Stimulated activated CD4-positive, alpha-beta T cell treated with anti-CD3 and anti-CD28 coated beads, Interleukin-12 subunit alpha, Interleukin-12 subunit beta, amount 100 ng/mL, for 24 hours (primary cell): ENCODE measurements at regions not wholly inside any gene's neighbourhood (a gene's known extent, or its start where the extent isn't known, plus 50 kb on each side); places are given as distances from the start of the nearest gene placed in this dataset.

Experiments used
- DNase-seq, 2 experiments: peaks; one replicate each; pipeline ENCODE4 v3.0.0-alpha.2; 2020; ENCODE audit warnings: low read depth in 2 of 2

DNA sequence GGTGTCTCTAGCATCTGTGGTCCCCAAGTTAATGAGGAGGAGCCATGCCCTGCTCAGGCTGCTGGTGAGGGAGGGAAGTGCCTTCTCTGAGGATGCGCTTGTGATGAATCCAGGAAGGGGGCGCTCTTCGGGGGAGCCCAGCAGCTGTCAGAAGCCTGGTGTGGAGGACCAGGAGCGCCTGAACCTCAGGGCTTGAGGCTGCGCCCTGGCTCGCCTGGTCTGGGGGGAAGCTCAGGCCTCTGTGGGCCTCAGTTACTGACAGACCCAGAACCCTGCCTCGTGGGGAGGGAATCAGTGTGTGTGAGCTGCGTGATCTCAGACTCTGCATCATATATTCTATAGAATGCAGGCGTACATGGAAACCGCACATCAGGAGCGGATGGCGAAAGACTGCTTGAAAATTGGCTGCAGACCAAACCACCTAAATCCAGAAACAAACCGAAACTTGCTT, 126.1 kb downstream of the SEC14L1 start:
- DNase-seq: no peak

DNA sequence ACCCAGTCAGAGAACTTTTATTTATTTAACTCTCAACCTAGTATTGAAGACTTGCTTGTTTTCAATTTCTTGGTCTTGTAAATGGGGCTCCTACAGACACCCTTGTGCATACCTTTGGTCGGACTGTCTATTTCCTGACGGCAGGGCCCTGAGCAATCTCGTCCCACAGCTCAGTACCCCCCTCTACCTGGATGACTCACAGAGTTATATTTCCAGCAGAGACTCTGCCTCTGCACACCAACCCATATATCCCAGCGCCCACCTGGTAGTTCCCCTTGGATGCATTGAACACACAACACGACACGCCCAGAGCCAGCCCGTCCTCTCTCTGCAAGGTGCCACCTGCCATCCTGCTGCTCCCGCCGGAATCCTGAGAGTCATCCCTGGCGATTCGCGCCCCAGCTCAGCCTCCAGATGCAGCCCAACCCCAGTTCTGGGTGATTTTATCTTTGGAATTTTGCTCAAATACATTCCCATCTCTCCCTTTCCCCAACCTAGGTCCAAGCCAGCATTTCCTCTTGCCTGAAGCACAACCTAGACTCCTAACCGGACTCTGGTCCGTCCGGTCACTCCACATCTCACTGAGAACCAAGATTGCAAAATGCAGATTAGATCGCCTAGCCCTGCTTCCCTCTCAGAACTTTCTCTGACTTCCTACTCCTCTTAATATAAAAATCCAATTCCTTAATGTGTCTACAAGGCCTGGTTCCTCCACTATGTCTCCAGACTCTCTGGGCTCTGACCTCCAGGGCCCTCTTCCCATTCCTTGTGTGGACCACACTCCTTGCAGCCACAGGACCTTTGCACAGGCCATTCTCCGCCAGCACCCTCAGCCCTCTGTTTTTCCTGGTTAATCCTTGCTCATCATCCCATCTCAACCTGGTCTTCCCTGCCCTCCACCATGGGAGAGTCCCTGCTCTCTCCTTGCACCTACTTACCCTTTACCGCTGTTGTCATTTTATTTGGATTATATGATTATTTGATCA, 129.2 kb downstream of the SEC14L1 start:
- DNase-seq: no peak

DNA sequence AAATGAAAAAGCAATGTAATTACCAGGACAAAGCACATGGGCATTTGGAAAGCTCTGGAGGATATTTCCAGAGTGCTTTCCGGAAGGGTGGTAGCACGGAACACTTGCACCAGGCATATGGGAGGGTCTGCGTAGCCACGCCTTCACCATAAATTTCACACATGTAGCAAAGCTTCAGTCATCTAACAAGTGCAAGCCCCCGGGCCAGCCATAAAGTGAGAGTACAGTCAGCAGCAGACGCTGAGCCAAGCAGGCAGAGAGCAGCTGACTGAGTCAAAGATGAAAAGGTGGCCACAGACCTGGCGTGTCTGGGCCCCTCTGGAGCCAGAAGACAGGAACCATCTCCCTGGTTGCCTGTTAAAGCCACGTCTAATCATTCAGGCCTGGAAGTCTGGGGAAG, 130.6 kb downstream of the SEC14L1 start:
- no peak for DNase-seq

DNA sequence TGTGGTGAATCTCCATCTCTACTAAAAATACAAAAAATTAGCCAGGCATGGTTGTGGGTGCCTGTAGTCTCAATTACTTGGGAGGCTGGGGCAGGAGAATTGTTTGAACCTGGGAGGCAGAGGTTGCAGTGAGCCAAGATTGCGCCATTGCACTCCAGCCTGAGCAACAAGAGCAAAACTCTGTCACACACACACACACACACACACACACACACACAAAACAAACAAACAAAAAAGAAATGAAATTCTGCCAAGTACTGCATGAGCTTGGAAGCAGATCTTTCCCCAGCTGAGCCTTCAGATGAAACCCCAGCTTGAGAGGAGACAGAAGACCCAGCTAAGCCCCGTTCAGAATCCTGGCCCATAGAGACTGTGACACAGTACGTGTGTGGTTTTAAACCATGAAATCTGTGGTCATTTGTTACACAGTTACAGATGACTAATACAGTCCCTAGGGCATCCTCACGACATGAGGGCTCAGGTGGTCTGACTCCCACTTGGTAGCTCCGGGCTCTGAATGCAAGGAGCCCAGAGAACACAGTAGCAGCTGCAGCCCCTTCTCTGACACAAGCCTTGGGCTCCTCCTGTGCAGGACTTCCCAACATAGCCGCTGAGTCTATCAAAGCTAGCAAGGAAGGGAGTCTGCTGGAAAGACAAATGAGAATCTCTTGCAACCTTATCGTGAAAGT, 132.8 kb downstream of the SEC14L1 start:
- no peak for DNase-seq

DNA sequence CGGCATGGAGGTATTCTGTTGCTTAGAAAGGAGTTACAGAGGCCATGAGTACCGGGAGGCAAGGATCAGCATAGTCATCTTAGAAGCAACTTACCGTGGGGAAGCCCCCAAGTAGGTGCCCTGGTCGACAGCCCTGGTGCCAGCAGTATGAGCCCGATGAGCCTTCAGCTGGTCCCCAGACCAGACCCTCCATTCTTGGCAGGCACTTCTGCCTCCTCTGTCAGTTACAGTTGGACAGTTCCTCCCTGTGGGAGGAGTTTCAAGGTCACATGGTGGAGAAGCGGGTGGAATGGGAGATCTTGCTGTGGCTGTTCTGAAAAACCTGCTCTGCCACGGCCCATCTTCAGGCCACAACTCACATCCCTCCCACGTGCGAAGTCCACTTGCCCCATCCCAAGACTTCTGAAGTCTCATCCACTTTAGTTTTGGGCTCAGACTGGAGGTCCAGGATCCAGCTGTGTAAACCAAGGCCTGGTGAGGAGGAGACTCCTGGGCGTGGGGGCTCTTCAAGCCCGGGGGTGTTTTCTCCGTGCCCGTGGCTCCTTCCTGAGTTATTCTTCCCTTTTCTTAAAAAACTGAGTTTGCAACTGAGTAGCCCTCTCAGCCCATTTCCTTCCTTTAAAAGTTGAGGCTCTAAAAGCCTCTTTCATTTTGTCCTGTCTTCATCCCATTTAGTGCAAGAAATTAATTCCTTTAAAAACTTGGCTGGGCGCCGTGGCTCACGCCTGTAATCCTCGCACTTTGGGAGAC, 133.5 kb downstream of the SEC14L1 start:
- no peak for DNase-seq

DNA sequence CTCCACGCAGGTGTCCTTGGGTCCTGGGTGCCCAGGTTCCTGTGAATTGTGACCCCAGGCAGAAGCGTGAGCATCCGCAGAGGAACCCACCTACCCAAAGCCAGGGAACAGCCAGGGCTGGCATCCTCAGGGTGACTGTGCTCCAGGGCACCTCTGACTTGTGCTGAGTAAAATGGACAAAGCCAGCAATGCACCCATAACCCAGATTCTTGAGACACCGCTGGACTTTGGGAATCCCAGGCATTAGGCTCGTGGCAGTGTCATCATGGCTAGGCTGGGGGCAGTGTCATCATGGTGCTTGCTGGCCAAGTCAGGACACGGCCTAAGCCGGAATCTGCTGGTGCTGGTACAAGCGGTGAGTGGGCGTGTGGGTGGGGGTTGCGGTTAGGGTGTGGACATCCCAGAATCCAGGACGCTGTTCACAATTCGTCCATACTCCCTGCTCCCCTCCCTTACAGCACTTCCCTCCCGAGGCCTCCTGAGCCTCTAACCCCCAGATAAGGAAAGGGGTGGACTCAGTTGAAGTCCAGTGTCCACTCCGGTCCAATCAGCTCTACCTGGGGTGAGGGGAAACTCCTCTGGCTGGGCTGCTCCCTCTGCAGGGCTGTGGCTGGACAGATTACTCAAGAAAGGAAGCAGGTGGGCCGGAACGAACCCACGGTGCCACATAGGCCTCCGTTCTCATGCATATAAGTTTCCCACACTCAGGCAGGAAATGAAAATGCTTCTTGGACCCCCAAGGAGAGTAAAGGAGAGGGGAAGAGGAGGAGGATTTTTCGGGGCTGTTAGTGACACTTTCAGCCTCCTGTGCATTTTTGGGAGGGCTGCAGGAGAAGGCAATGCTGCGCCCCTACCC, 138.9 kb downstream of the SEC14L1 start:
- DNase-seq: no peak

DNA sequence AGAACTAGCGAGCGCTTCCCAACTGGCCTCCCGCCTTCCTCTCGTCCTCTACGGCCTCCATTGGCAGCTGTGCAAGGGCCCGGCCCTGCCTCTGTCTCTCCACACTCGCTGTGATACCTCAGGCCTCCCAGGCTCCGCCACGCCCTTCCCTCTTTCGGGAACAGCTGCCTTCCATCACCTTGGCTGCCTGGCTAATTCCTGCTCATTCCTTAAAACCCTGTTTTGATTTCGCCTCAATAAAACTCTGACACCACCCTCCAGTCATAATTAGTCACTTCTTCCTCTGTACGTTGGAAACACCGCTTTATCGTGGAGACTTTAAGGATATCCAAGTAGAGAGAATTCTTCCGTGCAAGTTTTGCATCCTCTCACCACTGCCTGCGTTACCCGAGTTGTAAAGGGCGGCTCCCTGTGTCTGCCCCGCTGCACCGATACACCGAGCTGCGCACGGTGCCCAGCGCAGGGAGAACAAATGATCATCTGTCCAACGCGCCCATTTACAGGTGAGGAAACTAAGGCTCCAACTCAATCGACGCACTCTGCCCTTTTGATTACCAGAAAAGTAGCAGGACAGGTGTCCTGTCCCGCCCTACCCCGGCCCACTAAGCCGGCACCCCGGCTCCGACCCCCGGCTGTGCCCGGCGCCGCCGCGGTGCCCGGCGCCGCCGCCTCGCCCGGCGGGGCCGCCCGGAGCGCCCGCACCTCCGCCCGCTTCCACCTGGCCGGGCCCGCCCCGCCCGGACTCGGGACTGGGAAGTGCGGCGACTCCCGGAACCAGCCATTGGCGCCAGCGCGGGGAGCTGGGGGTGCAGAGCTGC, 139.7 kb downstream of the SEC14L1 start:
- DNase-seq: no peak

DNA sequence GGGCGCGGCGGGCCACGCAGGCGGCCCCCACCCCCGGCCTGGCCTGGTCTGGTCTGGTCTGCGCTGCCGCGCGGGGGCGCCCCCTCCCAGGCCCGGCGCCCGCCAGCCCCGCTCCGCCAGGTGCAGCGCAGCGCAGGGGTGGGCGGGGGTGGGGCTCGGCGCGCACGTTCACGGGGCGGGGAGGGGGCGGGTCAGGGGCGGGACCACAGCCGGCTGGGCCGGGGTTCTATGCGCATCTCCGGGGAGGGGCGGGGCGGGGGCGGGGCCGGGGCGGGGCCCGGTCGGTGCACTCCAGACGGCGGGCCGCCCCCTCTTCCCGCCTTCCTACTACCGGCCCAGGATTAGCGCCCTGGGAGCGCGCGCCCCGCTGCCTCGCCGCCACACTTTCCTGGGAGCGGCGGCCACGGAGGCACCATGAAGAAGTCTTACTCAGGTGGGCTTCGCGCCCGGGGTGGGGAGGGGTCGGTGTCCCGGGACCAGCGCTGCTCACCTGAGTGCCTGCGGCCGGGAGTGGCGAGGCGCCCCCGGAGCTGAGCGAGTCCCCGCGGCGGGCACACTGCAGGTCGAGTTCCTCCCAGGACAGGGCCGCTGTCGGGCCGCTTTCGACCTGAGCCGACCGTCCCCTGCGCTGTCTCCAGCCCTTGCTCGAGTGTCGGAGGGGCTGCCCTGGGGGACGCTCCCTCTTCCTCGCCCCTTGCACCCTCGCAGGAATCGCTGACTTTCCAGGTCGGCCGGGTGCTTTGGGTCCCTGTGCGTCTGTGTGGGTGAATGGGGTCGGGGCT, 140.5 kb downstream of the SEC14L1 start:
- DNase-seq: peak; percentile 23 to 31

DNA sequence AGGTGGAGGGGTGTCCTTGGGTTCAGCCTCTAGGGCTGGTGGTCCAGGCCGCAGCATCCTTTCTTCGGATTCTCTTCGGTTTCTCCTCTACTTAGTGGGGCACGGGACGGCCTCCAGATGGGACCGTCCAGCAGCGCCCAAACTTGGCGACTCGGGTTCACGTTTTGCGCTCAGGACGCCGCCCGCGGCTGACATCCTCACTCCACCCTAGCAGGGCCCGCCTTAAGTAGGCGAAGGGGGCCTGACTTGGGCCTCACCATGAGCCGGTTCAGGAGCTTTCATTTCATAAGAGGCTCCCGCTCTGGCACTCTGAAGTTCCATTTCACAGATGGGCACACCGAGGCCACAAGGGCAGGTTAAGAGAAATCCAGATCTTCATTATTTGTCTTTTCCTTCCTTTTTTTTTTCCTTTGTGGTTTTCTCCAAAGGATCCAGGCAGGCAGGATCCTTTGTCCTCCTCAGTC, 141.2 kb downstream of the SEC14L1 start:
- DNase-seq: no peak

DNA sequence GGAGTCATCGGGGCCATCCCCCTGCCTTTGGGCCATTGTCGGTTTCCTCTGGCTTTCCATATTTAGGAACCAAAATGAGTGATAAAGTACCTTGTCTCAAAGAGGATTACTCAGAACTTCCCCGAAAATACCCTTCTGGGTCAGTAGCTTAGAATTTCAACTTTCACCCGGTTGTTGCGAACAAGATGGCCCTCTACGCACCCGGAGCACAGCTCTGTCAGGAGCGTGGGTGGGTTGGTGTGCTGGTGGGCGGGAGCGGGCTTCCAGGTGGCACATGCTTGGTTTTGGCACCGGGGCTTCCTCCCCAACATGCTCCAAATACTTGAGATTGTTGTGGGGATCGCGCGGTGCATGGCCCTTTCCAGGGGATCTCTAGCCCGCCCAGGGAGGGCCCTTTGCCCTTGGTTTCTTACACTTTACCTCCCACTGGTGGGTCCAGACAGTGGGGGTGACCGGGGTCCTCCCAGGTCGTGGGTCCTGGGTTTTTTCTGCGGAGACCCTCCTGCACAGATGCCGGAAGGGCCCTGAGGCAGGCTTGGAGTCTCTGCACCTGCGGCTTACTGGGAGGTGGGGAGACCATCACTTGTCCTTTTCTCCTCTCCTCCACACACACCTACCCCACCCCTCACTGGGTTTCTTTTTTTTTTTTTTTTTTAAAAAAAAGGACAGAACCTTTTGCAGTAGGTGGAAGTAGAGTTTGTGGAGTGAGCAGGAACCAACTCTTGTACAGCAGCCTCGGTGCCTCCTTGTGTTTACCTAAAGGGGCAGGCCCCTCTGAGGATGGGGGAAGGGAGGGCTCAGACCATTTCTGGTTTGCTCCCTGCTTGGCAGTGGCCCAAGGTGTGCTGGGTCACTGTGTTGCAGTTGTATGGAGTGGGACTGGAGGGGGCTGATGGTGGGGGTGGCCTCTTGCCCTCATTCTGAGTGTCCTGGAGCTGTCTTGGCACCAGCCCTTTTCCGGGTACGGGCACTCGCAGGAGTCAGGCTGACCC, 142.1 kb downstream of the SEC14L1 start:
- no peak for DNase-seq

DNA sequence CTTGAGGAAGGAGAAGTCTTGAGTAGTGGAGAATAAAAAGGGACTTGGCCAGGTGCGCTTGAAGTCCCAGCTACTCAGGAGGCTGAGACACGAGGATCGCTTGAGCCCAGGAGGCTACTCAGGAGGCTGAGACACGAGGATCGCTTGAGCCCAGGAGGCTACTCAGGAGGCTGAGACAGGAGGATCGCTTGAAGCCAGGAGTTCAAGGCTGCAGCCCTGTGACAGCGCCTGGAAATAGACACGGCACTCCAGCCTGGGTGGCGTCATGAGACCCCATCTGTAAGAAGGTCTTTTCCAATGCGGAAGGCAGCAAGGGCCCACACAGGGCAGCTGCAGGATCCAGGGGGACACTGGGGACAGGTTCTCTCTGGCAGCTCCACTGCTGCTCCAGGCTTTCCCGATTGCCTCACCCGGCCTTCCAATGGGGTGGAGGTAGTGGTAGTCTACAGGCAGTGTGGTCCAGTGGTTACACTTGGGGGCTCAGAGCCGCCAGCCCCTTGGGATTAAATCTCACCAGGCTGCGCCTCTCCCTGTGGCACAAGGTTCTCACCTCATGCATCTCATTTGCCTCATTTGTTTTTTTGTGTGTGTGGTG, 143.4 kb downstream of the SEC14L1 start:
- DNase-seq: no peak

DNA sequence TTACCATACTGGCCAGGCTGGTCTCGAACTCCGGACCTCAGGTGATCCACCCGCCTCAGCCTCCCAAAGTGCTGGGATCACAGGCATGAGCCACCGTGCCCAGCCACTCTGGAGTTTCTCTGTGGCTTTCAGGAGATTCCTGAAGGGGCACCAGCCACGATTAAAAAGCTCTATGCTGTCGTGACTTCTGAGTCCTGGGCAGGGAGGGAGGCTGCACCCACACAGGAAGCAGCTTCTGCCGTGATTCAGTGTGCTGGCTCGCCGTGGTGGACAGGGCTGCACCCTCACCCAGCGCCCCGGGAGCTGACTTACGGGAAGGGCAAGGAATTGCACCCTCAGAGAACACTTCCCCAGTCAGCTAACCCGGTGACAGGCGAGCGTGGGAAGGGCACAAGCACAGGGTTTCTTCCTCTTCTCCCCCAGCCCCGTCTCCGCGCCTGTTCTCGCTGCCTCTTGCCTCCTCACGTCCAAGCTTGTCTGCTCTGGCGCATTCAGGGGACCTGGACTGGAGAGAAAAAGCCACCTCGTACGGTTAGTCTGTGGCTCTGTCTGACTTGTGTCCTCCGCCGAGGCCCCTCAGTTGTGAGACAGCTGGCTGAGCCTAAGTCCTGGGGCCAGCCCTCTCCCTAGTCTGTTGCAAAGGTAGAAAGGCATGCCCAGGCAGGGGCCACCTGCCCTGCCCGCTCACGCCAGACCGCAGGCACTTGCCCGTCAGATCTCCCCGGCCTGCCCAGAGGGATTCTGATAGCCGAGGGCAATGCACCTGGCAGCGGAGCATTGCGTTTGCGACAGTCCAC, 145.0 kb downstream of the SEC14L1 start:
- DNase-seq: no peak

DNA sequence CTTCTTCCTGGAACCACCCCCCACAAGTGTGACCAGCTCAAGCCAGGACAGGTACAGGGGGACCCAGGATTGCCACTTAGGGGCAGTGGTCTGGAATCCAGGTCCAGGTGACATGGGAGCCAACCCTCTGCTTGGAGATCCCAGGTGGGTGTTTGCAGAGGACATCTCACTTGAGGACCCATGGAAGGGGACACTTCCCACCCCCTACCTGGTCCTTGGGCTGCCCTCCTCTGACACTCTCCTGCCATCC, 145.5 kb downstream of the SEC14L1 start:
- DNase-seq: no peak

DNA sequence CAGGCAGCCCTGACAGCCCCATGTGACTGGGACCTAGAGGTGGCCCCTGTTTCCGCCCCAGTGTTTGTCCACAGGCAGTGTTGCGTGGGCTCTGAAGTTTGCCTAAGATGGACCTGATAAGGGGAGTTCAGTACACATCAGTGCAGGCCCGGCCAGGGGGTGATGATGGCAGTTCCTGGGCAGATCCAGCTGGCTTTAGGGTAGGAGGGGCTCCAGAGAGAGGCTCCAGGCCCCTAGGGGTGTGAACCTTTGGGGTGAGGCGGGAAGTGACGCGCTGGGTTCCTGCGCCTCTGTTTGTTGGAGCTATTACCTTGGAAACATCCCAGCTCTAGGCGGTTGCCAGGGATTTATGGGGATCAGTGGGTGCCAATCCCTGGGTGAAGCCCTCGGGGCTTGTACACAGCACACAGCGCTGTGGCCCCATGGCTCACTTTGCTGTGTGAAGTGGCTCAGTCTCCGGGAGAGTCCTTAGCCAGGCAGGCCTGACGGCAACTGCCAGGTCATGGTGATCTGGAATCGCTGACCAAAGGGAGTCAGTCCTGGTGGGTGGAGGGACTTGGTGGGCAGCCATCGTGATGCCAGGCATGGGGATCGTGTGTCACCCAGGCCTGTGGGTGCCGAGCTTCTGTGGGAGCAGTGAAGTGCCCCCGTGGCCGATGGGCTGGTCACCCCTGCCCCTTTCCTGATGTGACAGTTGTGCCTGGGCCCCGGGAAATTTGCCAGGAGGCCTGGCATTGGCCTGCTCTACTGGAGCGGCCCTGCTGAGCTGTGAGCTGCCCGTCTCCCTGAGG, 146.1 kb downstream of the SEC14L1 start:
- DNase-seq: no peak

DNA sequence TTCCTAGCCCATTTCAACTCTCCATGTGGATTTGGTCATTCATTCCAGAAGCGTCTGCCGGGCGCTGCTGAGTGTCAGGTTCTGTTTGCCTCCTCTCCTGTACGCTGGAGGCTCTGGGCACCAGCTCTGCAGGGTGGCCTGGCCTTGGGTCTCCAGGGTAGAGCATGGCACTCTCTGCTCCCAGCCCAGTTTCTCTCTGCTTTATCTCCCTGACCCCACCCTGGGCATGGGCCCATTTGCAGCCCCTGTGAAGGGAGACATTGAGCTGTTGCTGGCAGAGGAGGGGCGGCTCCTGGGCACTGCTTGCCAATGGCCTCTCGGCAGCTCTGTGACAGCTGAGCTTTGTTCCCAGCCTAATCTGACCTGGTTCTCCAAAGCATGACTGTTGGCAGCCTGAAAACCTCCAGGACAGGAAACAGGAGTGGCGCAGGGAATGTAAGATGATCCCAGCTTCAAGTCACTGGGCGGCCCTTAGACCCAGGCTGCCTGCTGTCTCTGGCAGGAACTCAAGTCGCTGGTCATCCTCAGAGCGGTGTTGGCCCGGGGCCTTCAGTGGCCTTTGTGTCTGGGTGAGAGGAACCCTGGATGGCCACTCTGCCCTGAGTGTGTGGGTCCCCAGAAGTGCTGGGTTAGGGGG, 146.8 kb downstream of the SEC14L1 start:
- DNase-seq: no peak

DNA sequence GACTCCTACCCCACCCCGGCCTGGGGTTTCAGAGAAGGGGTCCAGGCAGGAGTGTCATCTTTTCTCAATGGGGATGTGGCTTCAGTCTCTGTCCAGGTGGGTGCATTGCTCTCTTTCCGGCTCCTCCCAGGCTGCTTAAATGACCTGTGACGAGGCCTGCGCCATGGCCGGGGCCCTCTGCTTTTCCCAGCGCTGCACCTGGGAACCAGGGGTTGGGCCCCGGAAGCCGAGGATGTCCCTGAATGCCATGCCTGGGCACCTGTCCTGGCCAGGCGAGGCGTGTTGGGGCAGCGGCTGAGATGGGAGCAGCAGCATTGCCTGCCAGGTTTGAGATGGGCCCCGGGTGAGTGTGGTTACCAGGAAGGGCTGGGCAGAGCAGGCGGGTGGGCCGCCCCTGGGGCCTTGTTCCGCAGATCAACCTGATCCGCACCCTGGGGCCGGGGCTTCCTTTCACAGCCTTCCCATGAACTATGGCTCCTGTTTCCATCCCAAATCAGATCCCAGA, 147.4 kb downstream of the SEC14L1 start:
- DNase-seq: no peak
